IMR-90 (cell line): ENCODE measurements at regions not wholly inside any gene's neighbourhood (a gene's known extent, or its start where the extent isn't known, plus 50 kb on each side); places are given as distances from the start of the nearest gene placed in this dataset.

ENCODE experiments used
- NFE2L2 ChIP-seq: fragments of 150-350 bp; IDR thresholded peaks from 2 replicates; pipeline ENCODE4 v1.6.1; 2016; ENCODE audit warnings: low read depth, mild to moderate bottlenecking, low read length
- POLR2A ChIP-seq: IDR thresholded peaks from 2 replicates; pipeline ENCODE4 v1.6.1; 2012; ENCODE audit warnings: mild to moderate bottlenecking, low read depth, low read length
- RFX5 ChIP-seq: IDR thresholded peaks from 2 replicates; pipeline ENCODE4 v1.8.0; 2012; ENCODE audit warnings: low read depth, mild to moderate bottlenecking, low read length, moderate library complexity
- SMC3 ChIP-seq: fragments of 150-350 bp; IDR thresholded peaks from 2 replicates; pipeline ENCODE4 v1.6.1; 2016; ENCODE audit warnings: low read depth, mild to moderate bottlenecking, antibody characterized with exemption, low read length, moderate library complexity
- TF ChIP-seq, protein P1 (sequence below): conservative IDR thresholded peaks from 2 replicates; pipeline ENCODE4 v1.5.1; 2012; ENCODE audit warnings: mild to moderate bottlenecking, low read depth, low read length, improper control_type of control experiment

GRCh38 chr13:77836423-77836822 is 82.2 kb downstream of the EDNRB start:
- TF ChIP-seq, protein P1, sequence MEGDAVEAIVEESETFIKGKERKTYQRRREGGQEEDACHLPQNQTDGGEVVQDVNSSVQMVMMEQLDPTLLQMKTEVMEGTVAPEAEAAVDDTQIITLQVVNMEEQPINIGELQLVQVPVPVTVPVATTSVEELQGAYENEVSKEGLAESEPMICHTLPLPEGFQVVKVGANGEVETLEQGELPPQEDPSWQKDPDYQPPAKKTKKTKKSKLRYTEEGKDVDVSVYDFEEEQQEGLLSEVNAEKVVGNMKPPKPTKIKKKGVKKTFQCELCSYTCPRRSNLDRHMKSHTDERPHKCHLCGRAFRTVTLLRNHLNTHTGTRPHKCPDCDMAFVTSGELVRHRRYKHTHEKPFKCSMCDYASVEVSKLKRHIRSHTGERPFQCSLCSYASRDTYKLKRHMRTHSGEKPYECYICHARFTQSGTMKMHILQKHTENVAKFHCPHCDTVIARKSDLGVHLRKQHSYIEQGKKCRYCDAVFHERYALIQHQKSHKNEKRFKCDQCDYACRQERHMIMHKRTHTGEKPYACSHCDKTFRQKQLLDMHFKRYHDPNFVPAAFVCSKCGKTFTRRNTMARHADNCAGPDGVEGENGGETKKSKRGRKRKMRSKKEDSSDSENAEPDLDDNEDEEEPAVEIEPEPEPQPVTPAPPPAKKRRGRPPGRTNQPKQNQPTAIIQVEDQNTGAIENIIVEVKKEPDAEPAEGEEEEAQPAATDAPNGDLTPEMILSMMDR: no peak
- TF ChIP-seq NFE2L2 (no peak), POLR2A (no peak), RFX5 (no peak), SMC3 (no peak)
